Right lobe of liver (tissue), 6 donors: ENCODE measurements at regions not wholly inside any gene's neighbourhood (a gene's known extent, or its start where the extent isn't known, plus 50 kb on each side); places are given as distances from the start of the nearest gene placed in this dataset.

Source experiments
- ATAC-seq, 4 donors: fragments of 200-7000 bp; cut with Tn5 transposase; one replicate each; pipeline ENCODE4 v1.9.1; 2020; ENCODE audit warnings: mild to moderate bottlenecking in 4 of 4, moderate library complexity in 4 of 4
- DNase-seq, 3 donors: peaks; one replicate each; pipeline ENCODE4 v3.0.0-alpha.2; 2020
- H3K27ac ChIP-seq, 3 donors: fragments of 200-600 bp; one replicate each; pipeline ENCODE4 v1.8.0; 2022
- H3K27me3 ChIP-seq, 2 donors: fragments of 200-600 bp; one replicate each; pipeline ENCODE4 v1.8.0; 2022
- H3K36me3 ChIP-seq, 4 donors: fragments of 200-600 bp; sonication (generic) in 1 of 4; one replicate each; pipeline versions ENCODE4 v1.5.1 to v1.8.0; 2017 to 2022; ENCODE audit warnings: control low read depth in 1 of 4
- H3K4me1 ChIP-seq, 4 donors: fragments of 200-600 bp; sonication (generic) in 1 of 4; one replicate each; pipeline versions ENCODE4 v1.5.1 to v1.8.0; 2017 to 2022; ENCODE audit warnings: control low read depth in 1 of 4
- H3K4me3 ChIP-seq, 3 donors: fragments of 200-600 bp; one replicate each; pipeline ENCODE4 v1.8.0; 2022
- H3K9me3 ChIP-seq, 4 donors: fragments of 200-600 bp; sonication (generic) in 1 of 4; one replicate each; pipeline versions ENCODE4 v1.5.1 to v1.8.0; 2017 to 2022; ENCODE audit warnings: control low read depth in 1 of 4
- CTCF ChIP-seq, 4 donors: fragments of 200-600 bp in 3 of 4; fragments of 450-650 bp in 1 of 4; IDR thresholded peaks; one replicate each; pipeline versions ENCODE4 v1.5.1 to v1.8.0; 2016 to 2022; ENCODE audit warnings: antibody characterized with exemption in 4 of 4, mild to moderate bottlenecking in 2 of 4
- POLR2A ChIP-seq: fragments of 450-650 bp; IDR thresholded peaks from one replicate; pipeline ENCODE4 v1.6.1; 2017; ENCODE audit warnings: antibody characterized with exemption, mild to moderate bottlenecking
- WGBS: methylation state at CpG from one replicate; pipeline ENCODE4 v1.1.6; 2018; ENCODE audit warnings: low coverage, low lambda C conversion rate; ENCODE audit not compliant: insufficient coverage; ENCODE audit errors: missing lambda C conversion rate; 5-methylcytosine and 5-hydroxymethylcytosine counted together
- intact Hi-C, 2 donors: fragments of 100-400 bp; cut with DNase I; formaldehyde crosslinking; loops; one replicate each; pipeline versions ENCODE4 v1.11.2 to v1.14.1; 2022
- donor health status: DM: no; HTN: yes; CAD: no.
- donor health status: DM: no; HTN: no; CAD: no.
- donor health status: DM: no; HTN: no; CAD: no.
- donor health status: DM: no; HTN: yes; CAD: no.
- donor health status: DM: no; HTN: yes; CAD: no.

- intact Hi-C loops: no loop called here
- DNase-seq (no peak), ATAC-seq (no peak)
- Histone ChIP-seq H3K36me3 (no peaks in the 10 kb centered on the region), H3K27me3 (no peaks in the 10 kb centered on the region), H3K9me3 (no peaks in the 10 kb centered on the region), H3K27ac (no peak overlapping the region), H3K4me3 (no peak overlapping the region), H3K4me1 (no peaks in the 10 kb centered on the region)
- TF ChIP-seq CTCF (IDR thresholded peaks at IDR 0.05) (no peak), POLR2A (no peak)
- 31% methylated on average over 1 of the region's 1 CpG for WGBS
These were observed 184.4 kb upstream of the GRIP1 start for GRCh38 chr12:66863276-66863675.

- Histone ChIP-seq H3K27ac (no peak overlapping the region), H3K9me3 (no peaks in the 10 kb centered on the region), H3K4me1 (no peaks in the 10 kb centered on the region), H3K36me3 (no peaks in the 10 kb centered on the region), H3K27me3 (no peaks in the 10 kb centered on the region), H3K4me3 (no peak overlapping the region)
- intact Hi-C loops: no loop called here
- ATAC-seq: no peak
- DNase-seq: no peak
- no peak for TF ChIP-seq POLR2A
- TF ChIP-seq CTCF (IDR thresholded peaks at IDR 0.05): no peak
These were observed 199.0 kb upstream of the GRIP1 start for GRCh38 chr12:66877925-66878324.

GRCh38 chr12:66879409-66879808 lies 200.5 kb upstream of the GRIP1 start:
- ATAC-seq (no peak), DNase-seq (no peak)
- 54% methylated on average over 4 of the region's 4 CpGs for WGBS
- Histone ChIP-seq H3K4me1 (no peaks in the 10 kb centered on the region), H3K27me3 (no peaks in the 10 kb centered on the region), H3K9me3 (no peaks in the 10 kb centered on the region), H3K36me3 (no peaks in the 10 kb centered on the region), H3K4me3 (no peak overlapping the region), H3K27ac (no peak overlapping the region)
- no peak for TF ChIP-seq CTCF (IDR thresholded peaks at IDR 0.05)
- TF ChIP-seq POLR2A: no peak
- intact Hi-C loops: no loop called here

GRCh38 chr12:66881386-66881785 lies 202.5 kb upstream of the GRIP1 start:
- Histone ChIP-seq H3K4me3 (no peak overlapping the region), H3K27ac (no peak overlapping the region), H3K9me3 (no peaks in the 10 kb centered on the region), H3K4me1 (no peaks in the 10 kb centered on the region), H3K36me3 (no peaks in the 10 kb centered on the region), H3K27me3 (no peaks in the 10 kb centered on the region)
- intact Hi-C loops: no loop called here
- ATAC-seq (no peak), DNase-seq (no peak)
- TF ChIP-seq POLR2A (no peak), CTCF (IDR thresholded peaks at IDR 0.05) (no peak)

GRCh38 chr12:66884091-66884490 lies 205.2 kb upstream of the GRIP1 start:
- WGBS: 63% methylated on average over 11 of the region's 11 CpGs
- intact Hi-C loops: no loop called here

More at GRCh38 chr12:66884091-66884490, 205.2 kb upstream of the GRIP1 start:
- Histone ChIP-seq H3K27me3 (no peaks in the 10 kb centered on the region), H3K27ac (no peak overlapping the region), H3K36me3 (no peaks in the 10 kb centered on the region), H3K4me1 (no peaks in the 10 kb centered on the region), H3K9me3 (no peaks in the 10 kb centered on the region), H3K4me3 (no peak overlapping the region)
- DNase-seq (no peak), ATAC-seq (peak in 1 of 4 donors; percentile 17)
- TF ChIP-seq POLR2A (no peak), CTCF (IDR thresholded peaks at IDR 0.05) (no peak)
